HG03280 (cell line): ENCODE measurements at regions not wholly inside any gene's neighbourhood (a gene's known extent, or its start where the extent isn't known, plus 50 kb on each side); places are given as distances from the start of the nearest gene placed in this dataset.
"Not testable (repeated sequence)": the region's sequence is repeated elsewhere in the genome, so short reads cannot be mapped to it uniquely, and the experiment has no call there.

ENCODE experiments used
- ATAC-seq: cut with Tn5 transposase; IDR thresholded peaks from one replicate; pipeline ENCODE4 v1.9.1; 2021; ENCODE audit warnings: mild to moderate bottlenecking, moderate library complexity; ENCODE audit not compliant: unreplicated experiment

GRCh38 chr15:30688684-30689083, 62.8 kb downstream of the ARHGAP11B start:
- not testable (repeated sequence) for ATAC-seq

- not testable (repeated sequence) for ATAC-seq
Measured at GRCh38 chr15:30690153-30690552, 64.2 kb downstream of the ARHGAP11B start.

GRCh38 chr15:30695811-30696210, 69.9 kb downstream of the ARHGAP11B start:
- ATAC-seq: not testable (repeated sequence)

- peak; percentile 61 for ATAC-seq
Measured at GRCh38 chr15:30696439-30697314, 70.7 kb downstream of the ARHGAP11B start.

GRCh38 chr15:30697315-30697685, 71.4 kb downstream of the ARHGAP11B start:
- ATAC-seq: peak; percentile 71

- ATAC-seq: not testable (repeated sequence)
Measured at GRCh38 chr15:30700006-30700597, 74.2 kb downstream of the ARHGAP11B start.

- not testable (repeated sequence) for ATAC-seq
Measured at GRCh38 chr15:30707976-30708685, 82.2 kb downstream of the ARHGAP11B start.

- not testable (repeated sequence) for ATAC-seq
Measured at GRCh38 chr15:30708809-30709208, 82.9 kb downstream of the ARHGAP11B start.

GRCh38 chr15:30718038-30718643, 92.2 kb downstream of the ARHGAP11B start:
- not testable (repeated sequence) for ATAC-seq

GRCh38 chr15:30719363-30719762, 93.4 kb downstream of the ARHGAP11B start:
- not testable (repeated sequence) for ATAC-seq

GRCh38 chr15:30720825-30721224, 94.9 kb downstream of the ARHGAP11B start:
- not testable (repeated sequence) for ATAC-seq

- ATAC-seq: not testable (repeated sequence)
Measured at GRCh38 chr15:30721529-30721928, 95.6 kb downstream of the ARHGAP11B start.

- ATAC-seq: not testable (repeated sequence)
Measured at GRCh38 chr15:30723540-30724175, 97.7 kb downstream of the ARHGAP11B start.

GRCh38 chr15:30729880-30730590, 104.1 kb downstream of the ARHGAP11B start:
- not testable (repeated sequence) for ATAC-seq

- not testable (repeated sequence) for ATAC-seq
Measured at GRCh38 chr15:30730633-30731032, 104.7 kb downstream of the ARHGAP11B start.

- ATAC-seq: not testable (repeated sequence)
Measured at GRCh38 chr15:30732100-30732499, 106.2 kb downstream of the ARHGAP11B start.

- ATAC-seq: not testable (repeated sequence)
Measured at GRCh38 chr15:30735884-30736564, 110.1 kb downstream of the ARHGAP11B start.

- not testable (repeated sequence) for ATAC-seq
Measured at GRCh38 chr15:30742796-30743195, 116.9 kb downstream of the ARHGAP11B start.

- ATAC-seq: not testable (repeated sequence)
Measured at GRCh38 chr15:30749048-30749447, 123.1 kb downstream of the ARHGAP11B start.
